GM12878 (cell line): ENCODE measurements at regions not wholly inside any gene's neighbourhood (a gene's known extent, or its start where the extent isn't known, plus 50 kb on each side); places are given as distances from the start of the nearest gene placed in this dataset.

Experiments
- ATAC-seq: fragments of 200-7000 bp; cut with Tn5 transposase; 3 replicates; pipeline ENCODE4 v1.9.1; 2020; ENCODE audit warnings: mild to moderate bottlenecking, moderate library complexity
- BruUV-seq: library from RNA; stranded (reverse); fragments of 400-500 nt; replicated peaks from 2 replicates; lab custom pipeline; 2021; lab: Mats Ljungman, UMichigan
- CTCF ChIA-PET: fragments of 300-600 bp; sonication (Branson Sonifier 250); formaldehyde crosslinking; extraction: SDS; loops from one replicate; lab custom pipeline; 2021; ENCODE audit warnings: inconsistent platforms; lab: Yijun Ruan, JAX
- POLR2A ChIA-PET: fragments of 350-600 bp; formaldehyde crosslinking; extraction: SDS; loops from one replicate; lab custom pipeline; 2021; ENCODE audit warnings: inconsistent platforms; lab: Charles Lee
- RAD21 ChIA-PET: fragments of 300-600 bp; sonication (Branson Sonifier 250); formaldehyde crosslinking; loops from one replicate; lab custom pipeline; 2023; ENCODE audit warnings: antibody characterized with exemption; ENCODE audit not compliant: unreplicated experiment; lab: Charles Lee
- SMC1A ChIA-PET: fragments of 300-600 bp; sonication (Branson Sonifier 250); formaldehyde crosslinking; loops from one replicate; lab custom pipeline; 2023; ENCODE audit not compliant: unreplicated experiment, uncharacterized antibody; lab: Charles Lee
- DNase-seq: peaks from one replicate; pipeline ENCODE4 v3.0.0-alpha.2; 2011; ENCODE audit warnings: low read depth, low spot score
- FAIRE-seq: peaks from 3 replicates; lab custom pipeline; 2011; peaks lifted over from hg19 to GRCh38; lab: Jason Lieb, UNC
- H2AFZ ChIP-seq: 2 replicates; pipeline ENCODE4 v1.6.0; 2011; ENCODE audit warnings: low read depth, low read length, control low read depth; ENCODE audit not compliant: control insufficient read depth
- H3K27ac ChIP-seq: 2 replicates; pipeline ENCODE4 v1.5.1; 2011; ENCODE audit warnings: control low read depth; ENCODE audit not compliant: control insufficient read depth, insufficient read depth
- H3K27me3 ChIP-seq, 2 experiments: replicated peaks in 1 of 2; 2 replicates each; pipeline versions ENCODE4 v1.6.0 to v1.6.1; 2011; ENCODE audit warnings: low read length in 1 of 2; ENCODE audit not compliant: control insufficient read depth in 2 of 2, insufficient read depth in 2 of 2
- H3K36me3 ChIP-seq, 2 experiments: 2 replicates each; pipeline ENCODE4 v1.5.1; 2011; ENCODE audit warnings: low read length in 1 of 2; ENCODE audit not compliant: control insufficient read depth in 2 of 2, insufficient read depth in 2 of 2
- H3K4me1 ChIP-seq: 2 replicates; pipeline ENCODE4 v1.6.1; 2011; ENCODE audit warnings: mild to moderate bottlenecking, low read length, moderate library complexity, mixed read lengths; ENCODE audit not compliant: control insufficient read depth, insufficient read depth
- H3K4me2 ChIP-seq: 2 replicates; pipeline ENCODE4 v1.6.0; 2011; ENCODE audit warnings: control low read depth; ENCODE audit not compliant: control insufficient read depth, insufficient read depth
- H3K4me3 ChIP-seq: fragments of 200-600 bp; sonication (generic); 2 replicates; pipeline ENCODE4 v1.5.1; 2016
- H3K79me2 ChIP-seq: 2 replicates; pipeline ENCODE4 v1.6.0; 2011; ENCODE audit warnings: low read length; ENCODE audit not compliant: control insufficient read depth, insufficient read depth
- H3K9ac ChIP-seq: 2 replicates; pipeline ENCODE4 v1.8.0; 2011; ENCODE audit warnings: low read length, control low read depth, mixed read lengths; ENCODE audit not compliant: control insufficient read depth, insufficient read depth
- H3K9me3 ChIP-seq: replicated peaks from 3 replicates; pipeline ENCODE4 v1.5.1; 2011; ENCODE audit warnings: mild to moderate bottlenecking, low read length; ENCODE audit not compliant: control insufficient read depth, insufficient read depth
- H4K20me1 ChIP-seq: 2 replicates; pipeline ENCODE4 v1.6.0; 2011; ENCODE audit not compliant: control insufficient read depth, insufficient read depth
- ASH2L ChIP-seq: fragments of 300-600, 200-600 bp; sonication (generic); IDR thresholded peaks from 2 replicates; pipeline ENCODE4 v1.6.1; 2017; ENCODE audit warnings: low read depth, mild to moderate bottlenecking, borderline replicate concordance
- BCL11A ChIP-seq: IDR thresholded peaks from 2 replicates; pipeline ENCODE4 v1.6.1; 2011; ENCODE audit warnings: low read depth, low read length
- BMI1 ChIP-seq: fragments of 450-650 bp; IDR thresholded peaks from 2 replicates; pipeline ENCODE4 v1.6.1; 2016; ENCODE audit warnings: mild to moderate bottlenecking, moderate library complexity, borderline replicate concordance
- CHD1 ChIP-seq: IDR thresholded peaks from 2 replicates; pipeline ENCODE4 v1.6.1; 2012; ENCODE audit warnings: low read depth, low read length, improper control_type of control experiment
- ESRRA ChIP-seq: IDR thresholded peaks from 2 replicates; pipeline ENCODE4 v1.6.1; 2012; ENCODE audit warnings: mild to moderate bottlenecking, low read length, improper control_type of control experiment
- FOXK2 ChIP-seq: fragments of 450-650 bp; IDR thresholded peaks from 2 replicates; pipeline ENCODE4 v1.6.1; 2017; ENCODE audit warnings: mild to moderate bottlenecking, moderate library complexity
- HDAC6 ChIP-seq: fragments of 200-600 bp; sonication (generic); IDR thresholded peaks from one replicate; pipeline ENCODE4 v1.8.0; 2017; ENCODE audit warnings: antibody characterized with exemption; ENCODE audit not compliant: unreplicated experiment
- HDGF ChIP-seq: fragments of 450-650 bp; IDR thresholded peaks from 2 replicates; pipeline ENCODE4 v1.6.1; 2016; ENCODE audit warnings: antibody characterized with exemption
- KLF5 ChIP-seq: fragments of 450-650 bp; IDR thresholded peaks from 2 replicates; pipeline ENCODE4 v1.6.1; 2014; ENCODE audit warnings: mild to moderate bottlenecking; ENCODE audit not compliant: partially characterized antibody
- MTA3 ChIP-seq: IDR thresholded peaks from 2 replicates; pipeline ENCODE4 v1.6.1; 2012; ENCODE audit warnings: low read length, inconsistent platforms, borderline replicate concordance
- MYB ChIP-seq: fragments of 150-350 bp; IDR thresholded peaks from 2 replicates; pipeline ENCODE4 v1.6.1; 2014; ENCODE audit warnings: mild to moderate bottlenecking, low read depth, low read length, borderline replicate concordance
- MYC ChIP-seq: IDR thresholded peaks from 2 replicates; pipeline ENCODE4 v1.6.1; 2011; ENCODE audit warnings: mild to moderate bottlenecking, low read length, moderate library complexity, inconsistent platforms; ENCODE audit not compliant: insufficient read depth, insufficient replicate concordance, insufficient read length, severe bottlenecking
- ZBED1 ChIP-seq: IDR thresholded peaks from 2 replicates; pipeline ENCODE4 v1.6.1; 2016; ENCODE audit warnings: borderline replicate concordance
- whole genome bisulfite sequencing: methylation state at CpG from one replicate; pipeline ENCODE4 v1.1.6; 2016; ENCODE audit warnings: low lambda C conversion rate; ENCODE audit not compliant: insufficient replicate concordance, insufficient coverage; ENCODE audit errors: missing lambda C conversion rate; 5-methylcytosine and 5-hydroxymethylcytosine counted together
- in situ Hi-C: fragments of 300-500 bp; cut with MboI; formaldehyde crosslinking; loops from 9 replicates; pipeline ENCODE4 v1.14.3; 2018; ENCODE audit warnings: mixed read lengths
- intact Hi-C: fragments of 100-400 bp; cut with micrococcal nuclease; formaldehyde crosslinking; loops from one replicate; pipeline ENCODE4 v1.14.2; 2022; ENCODE audit not compliant: unreplicated experiment
- TF ChIP-seq, protein P1 (sequence below): fragments of 450-650 bp; formaldehyde crosslinking; IDR thresholded peaks from 2 replicates; pipeline ENCODE4 v1.5.0; 2022; ENCODE audit warnings: mild to moderate bottlenecking, missing genetic modification characterization
- TF ChIP-seq, protein P2 (sequence below): IDR thresholded peaks from 2 replicates; pipeline ENCODE4 v1.6.1; 2012; ENCODE audit warnings: low read depth, low read length, improper control_type of control experiment
- TF ChIP-seq, protein P3 (sequence below): fragments of 450-650 bp; IDR thresholded peaks from 2 replicates; pipeline ENCODE4 v1.6.1; 2016; ENCODE audit warnings: mild to moderate bottlenecking, moderate library complexity, borderline replicate concordance
- TF ChIP-seq, protein P4 (sequence below): IDR thresholded peaks from 2 replicates; pipeline ENCODE4 v1.6.1; 2012; ENCODE audit warnings: low read length, inconsistent platforms

DNA sequence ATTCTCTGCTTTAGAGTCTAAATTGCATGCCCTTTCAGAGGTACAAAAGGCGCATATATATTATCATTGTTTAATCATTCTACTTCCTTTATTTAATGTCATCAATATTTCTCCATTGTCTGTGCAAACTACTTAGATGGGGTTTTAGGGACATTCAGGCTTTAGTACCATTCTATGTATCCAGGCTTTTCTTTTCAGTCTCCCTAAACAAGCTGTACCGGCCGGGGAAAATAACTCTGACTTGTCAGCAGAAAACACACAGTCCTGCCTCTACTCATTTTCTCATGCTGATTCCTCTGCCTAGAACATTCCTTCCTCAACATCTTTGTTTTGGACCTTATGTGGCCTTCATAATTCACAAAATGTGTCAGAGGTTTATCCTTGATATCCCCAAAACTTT, 392.1 kb upstream of the DAB2 start:
- intact Hi-C loops: no loop called here
- Histone ChIP-seq H3K4me1 (no peaks in the 10 kb centered on the region), H3K9me3 (no peaks in the 10 kb centered on the region), H2AFZ (no peak overlapping the region), H4K20me1 (no peaks in the 10 kb centered on the region), H3K27me3 (no peaks in the 10 kb centered on the region), H3K36me3 (no peaks in the 10 kb centered on the region), H3K79me2 (no peaks in the 10 kb centered on the region), H3K4me2 (no peak overlapping the region), H3K9ac (no peak overlapping the region), H3K27ac (no peak overlapping the region), H3K4me3 (no peak overlapping the region)
- DNase-seq (no peak), FAIRE-seq (no peak), ATAC-seq (no peak)
- ChIA-PET SMC1A (no interaction called here), POLR2A (no interaction called here), RAD21 (no interaction called here), CTCF (no interaction called here)
- no TSS peak for BruUV-seq
- 92% methylated on average over 3 of the region's 3 CpGs for WGBS
- in situ Hi-C loops: no loop called here
- no peak for TF ChIP-seq BMI1
- TF ChIP-seq HDAC6: no peak
- TF ChIP-seq MYC: no peak
- TF ChIP-seq MTA3: no peak
- TF ChIP-seq FOXK2: no peak
- TF ChIP-seq HDGF: no peak
- TF ChIP-seq, protein P1, sequence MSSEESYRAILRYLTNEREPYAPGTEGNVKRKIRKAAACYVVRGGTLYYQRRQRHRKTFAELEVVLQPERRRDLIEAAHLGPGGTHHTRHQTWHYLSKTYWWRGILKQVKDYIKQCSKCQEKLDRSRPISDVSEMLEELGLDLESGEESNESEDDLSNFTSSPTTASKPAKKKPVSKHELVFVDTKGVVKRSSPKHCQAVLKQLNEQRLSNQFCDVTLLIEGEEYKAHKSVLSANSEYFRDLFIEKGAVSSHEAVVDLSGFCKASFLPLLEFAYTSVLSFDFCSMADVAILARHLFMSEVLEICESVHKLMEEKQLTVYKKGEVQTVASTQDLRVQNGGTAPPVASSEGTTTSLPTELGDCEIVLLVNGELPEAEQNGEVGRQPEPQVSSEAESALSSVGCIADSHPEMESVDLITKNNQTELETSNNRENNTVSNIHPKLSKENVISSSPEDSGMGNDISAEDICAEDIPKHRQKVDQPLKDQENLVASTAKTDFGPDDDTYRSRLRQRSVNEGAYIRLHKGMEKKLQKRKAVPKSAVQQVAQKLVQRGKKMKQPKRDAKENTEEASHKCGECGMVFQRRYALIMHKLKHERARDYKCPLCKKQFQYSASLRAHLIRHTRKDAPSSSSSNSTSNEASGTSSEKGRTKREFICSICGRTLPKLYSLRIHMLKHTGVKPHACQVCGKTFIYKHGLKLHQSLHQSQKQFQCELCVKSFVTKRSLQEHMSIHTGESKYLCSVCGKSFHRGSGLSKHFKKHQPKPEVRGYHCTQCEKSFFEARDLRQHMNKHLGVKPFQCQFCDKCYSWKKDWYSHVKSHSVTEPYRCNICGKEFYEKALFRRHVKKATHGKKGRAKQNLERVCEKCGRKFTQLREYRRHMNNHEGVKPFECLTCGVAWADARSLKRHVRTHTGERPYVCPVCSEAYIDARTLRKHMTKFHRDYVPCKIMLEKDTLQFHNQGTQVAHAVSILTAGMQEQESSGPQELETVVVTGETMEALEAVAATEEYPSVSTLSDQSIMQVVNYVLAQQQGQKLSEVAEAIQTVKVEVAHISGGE (CRISPR knock-in tag): no peak
- no peak for TF ChIP-seq MYB
- TF ChIP-seq ZBED1: no peak
- TF ChIP-seq, protein P2, sequence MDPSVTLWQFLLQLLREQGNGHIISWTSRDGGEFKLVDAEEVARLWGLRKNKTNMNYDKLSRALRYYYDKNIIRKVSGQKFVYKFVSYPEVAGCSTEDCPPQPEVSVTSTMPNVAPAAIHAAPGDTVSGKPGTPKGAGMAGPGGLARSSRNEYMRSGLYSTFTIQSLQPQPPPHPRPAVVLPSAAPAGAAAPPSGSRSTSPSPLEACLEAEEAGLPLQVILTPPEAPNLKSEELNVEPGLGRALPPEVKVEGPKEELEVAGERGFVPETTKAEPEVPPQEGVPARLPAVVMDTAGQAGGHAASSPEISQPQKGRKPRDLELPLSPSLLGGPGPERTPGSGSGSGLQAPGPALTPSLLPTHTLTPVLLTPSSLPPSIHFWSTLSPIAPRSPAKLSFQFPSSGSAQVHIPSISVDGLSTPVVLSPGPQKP: no peak
- TF ChIP-seq CHD1: no peak
- TF ChIP-seq BCL11A: no peak
- no peak for TF ChIP-seq KLF5
- TF ChIP-seq ASH2L: no peak
- TF ChIP-seq, protein P3, sequence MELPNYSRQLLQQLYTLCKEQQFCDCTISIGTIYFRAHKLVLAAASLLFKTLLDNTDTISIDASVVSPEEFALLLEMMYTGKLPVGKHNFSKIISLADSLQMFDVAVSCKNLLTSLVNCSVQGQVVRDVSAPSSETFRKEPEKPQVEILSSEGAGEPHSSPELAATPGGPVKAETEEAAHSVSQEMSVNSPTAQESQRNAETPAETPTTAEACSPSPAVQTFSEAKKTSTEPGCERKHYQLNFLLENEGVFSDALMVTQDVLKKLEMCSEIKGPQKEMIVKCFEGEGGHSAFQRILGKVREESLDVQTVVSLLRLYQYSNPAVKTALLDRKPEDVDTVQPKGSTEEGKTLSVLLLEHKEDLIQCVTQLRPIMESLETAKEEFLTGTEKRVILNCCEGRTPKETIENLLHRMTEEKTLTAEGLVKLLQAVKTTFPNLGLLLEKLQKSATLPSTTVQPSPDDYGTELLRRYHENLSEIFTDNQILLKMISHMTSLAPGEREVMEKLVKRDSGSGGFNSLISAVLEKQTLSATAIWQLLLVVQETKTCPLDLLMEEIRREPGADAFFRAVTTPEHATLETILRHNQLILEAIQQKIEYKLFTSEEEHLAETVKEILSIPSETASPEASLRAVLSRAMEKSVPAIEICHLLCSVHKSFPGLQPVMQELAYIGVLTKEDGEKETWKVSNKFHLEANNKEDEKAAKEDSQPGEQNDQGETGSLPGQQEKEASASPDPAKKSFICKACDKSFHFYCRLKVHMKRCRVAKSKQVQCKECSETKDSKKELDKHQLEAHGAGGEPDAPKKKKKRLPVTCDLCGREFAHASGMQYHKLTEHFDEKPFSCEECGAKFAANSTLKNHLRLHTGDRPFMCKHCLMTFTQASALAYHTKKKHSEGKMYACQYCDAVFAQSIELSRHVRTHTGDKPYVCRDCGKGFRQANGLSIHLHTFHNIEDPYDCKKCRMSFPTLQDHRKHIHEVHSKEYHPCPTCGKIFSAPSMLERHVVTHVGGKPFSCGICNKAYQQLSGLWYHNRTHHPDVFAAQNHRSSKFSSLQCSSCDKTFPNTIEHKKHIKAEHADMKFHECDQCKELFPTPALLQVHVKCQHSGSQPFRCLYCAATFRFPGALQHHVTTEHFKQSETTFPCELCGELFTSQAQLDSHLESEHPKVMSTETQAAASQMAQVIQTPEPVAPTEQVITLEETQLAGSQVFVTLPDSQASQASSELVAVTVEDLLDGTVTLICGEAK: no peak
- TF ChIP-seq ESRRA: no peak
- TF ChIP-seq, protein P4, sequence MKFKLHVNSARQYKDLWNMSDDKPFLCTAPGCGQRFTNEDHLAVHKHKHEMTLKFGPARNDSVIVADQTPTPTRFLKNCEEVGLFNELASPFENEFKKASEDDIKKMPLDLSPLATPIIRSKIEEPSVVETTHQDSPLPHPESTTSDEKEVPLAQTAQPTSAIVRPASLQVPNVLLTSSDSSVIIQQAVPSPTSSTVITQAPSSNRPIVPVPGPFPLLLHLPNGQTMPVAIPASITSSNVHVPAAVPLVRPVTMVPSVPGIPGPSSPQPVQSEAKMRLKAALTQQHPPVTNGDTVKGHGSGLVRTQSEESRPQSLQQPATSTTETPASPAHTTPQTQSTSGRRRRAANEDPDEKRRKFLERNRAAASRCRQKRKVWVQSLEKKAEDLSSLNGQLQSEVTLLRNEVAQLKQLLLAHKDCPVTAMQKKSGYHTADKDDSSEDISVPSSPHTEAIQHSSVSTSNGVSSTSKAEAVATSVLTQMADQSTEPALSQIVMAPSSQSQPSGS: no peak
